ENCODE measurements at regions not wholly inside any gene's neighbourhood (a gene's known extent, or its start where the extent isn't known, plus 50 kb on each side); places are given as distances from the start of the nearest gene placed in this dataset.

DNA sequence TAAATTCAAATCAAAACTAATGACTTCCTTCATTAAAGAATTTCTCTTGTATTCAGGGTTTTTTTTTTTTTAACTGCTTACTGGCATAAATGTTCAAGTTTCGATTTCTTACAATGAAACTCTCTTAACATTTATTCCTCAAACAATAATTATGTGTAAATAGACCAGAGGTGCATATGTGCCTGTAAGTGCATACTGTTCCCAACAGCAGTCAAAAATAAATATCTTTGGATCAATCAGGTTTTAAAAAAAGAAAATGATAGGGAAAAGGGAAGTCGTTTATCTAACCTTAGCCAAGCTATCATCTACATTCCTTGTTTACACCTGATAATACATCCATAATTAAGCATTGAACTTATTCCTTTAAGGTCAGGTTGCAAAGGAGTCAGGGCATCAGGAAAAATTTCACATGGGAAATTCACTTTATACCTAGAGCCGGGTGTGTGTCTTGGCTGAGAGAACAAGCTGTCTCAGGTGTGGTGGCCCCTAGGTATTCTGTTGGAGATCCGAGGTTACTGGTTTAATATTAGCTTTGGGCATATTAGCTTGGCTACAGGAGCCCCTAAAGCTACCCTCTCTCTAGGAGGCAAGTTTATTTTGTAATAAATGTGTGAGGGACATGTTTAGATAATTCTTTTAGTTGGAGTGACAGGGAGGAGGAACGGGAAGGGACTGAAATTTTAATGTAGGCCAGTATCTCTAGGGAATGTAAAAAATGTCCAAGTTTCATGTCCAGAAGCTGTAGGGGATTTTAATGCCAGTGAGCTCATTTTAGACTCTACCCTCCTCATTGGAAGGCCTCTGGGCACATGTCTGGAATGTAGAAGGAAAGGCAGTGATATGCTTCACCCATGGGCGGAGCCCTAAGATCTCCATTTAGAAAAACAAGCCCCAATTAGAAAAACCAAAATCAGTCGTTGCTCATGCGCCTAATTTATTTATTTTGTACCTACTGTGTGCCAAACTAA, 327.9 kb upstream of the PROX1 start:
- no peak for DNase-seq
- Mint-ChIP-seq H3K9me3 (peaks cover 20% of the 10 kb centered on the region), H3K4me3 (no peak overlapping the region), H3K4me1 (ENCODE audit: low read depth) (no peaks in the 10 kb centered on the region), H3K36me3 (ENCODE audit: low read depth) (no peaks in the 10 kb centered on the region), H3K27me3 (ENCODE audit: insufficient read depth) (no peaks in the 10 kb centered on the region), H3K27ac (no peak overlapping the region)
- TF ChIP-seq CTCF (IDR thresholded peaks at IDR 0.05): no peak

DNA sequence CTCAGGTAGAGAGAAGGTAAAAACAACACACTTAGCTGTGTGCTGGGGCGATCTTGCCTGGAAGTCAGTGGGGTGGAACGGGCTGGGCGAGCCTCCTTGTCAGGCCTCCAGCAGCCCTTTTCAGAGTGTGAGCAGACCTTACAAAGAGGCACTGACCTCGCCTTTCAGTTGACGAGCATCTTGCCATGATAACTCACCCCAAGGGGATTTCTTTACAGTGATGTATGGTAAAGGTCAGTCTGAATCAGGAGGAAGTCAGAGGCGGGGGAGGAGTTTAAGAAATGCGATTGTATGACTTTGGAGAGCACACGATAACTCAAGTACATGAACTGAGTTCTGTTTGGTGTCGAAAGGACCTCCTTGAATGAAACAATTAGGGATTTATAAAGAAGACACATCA, 326.5 kb upstream of the PROX1 start:
- no peak for TF ChIP-seq CTCF (IDR thresholded peaks at IDR 0.05)
- no peak for DNase-seq
- Mint-ChIP-seq H3K27ac (no peak overlapping the region), H3K4me1 (ENCODE audit: low read depth) (no peaks in the 10 kb centered on the region), H3K4me3 (no peak overlapping the region), H3K27me3 (ENCODE audit: insufficient read depth) (no peaks in the 10 kb centered on the region), H3K9me3 (peaks cover 23% of the 10 kb centered on the region), H3K36me3 (ENCODE audit: low read depth) (no peaks in the 10 kb centered on the region)

DNA sequence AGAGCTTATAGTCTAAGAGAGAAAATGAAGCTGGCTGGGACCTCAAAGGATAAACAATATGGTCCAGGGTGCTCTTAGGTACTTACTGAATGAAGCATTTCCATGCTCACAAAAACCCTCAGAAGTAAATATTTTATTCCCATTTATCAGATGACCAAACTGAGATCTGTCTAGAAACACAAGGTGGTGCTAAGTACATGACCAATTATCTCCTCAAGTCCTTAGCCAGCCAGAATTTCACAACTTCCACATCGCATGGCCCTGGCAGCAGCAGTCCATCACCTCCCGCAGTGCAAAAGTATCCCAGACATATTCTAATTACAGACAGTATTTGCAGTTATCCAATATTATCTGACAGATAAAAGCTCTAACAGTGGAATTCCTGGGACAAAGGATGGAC, 321.7 kb upstream of the PROX1 start:
- Mint-ChIP-seq H3K4me1 (ENCODE audit: low read depth) (no peaks in the 10 kb centered on the region), H3K27me3 (ENCODE audit: insufficient read depth) (no peaks in the 10 kb centered on the region), H3K4me3 (no peak overlapping the region), H3K27ac (no peak overlapping the region), H3K36me3 (ENCODE audit: low read depth) (no peaks in the 10 kb centered on the region), H3K9me3 (peaks cover 49% of the 10 kb centered on the region)
- TF ChIP-seq CTCF (IDR thresholded peaks at IDR 0.05): no peak
- no peak for DNase-seq

DNA sequence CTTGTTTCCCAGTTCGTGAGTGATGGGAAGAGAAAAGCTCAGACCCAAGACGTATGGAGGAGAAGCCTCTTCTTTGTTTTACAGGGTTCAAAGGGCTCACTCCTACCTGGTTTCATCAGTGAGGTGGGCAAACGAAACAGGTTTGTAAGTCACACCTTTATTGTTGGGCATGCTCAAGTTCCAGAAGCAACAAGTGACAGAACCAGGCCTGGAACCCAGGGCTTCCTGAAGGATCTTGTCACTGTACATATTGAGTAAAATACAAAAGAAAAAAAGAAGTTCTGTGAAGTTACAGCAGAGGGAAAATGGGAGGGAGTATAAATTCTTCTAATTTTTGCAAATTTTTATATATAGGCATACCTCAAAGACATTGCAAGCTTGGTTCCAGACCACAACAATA, 320.9 kb upstream of the PROX1 start:
- no peaks in the 10 kb centered on the region for H3K36me3 Mint-ChIP-seq (ENCODE audit: low read depth)
- TF ChIP-seq CTCF (IDR thresholded peaks at IDR 0.05): no peak
- H3K4me3 Mint-ChIP-seq: no peak overlapping the region
- no peaks in the 10 kb centered on the region for H3K4me1 Mint-ChIP-seq (ENCODE audit: low read depth)
- H3K27me3 Mint-ChIP-seq (ENCODE audit: insufficient read depth): no peaks in the 10 kb centered on the region
- no peak overlapping the region for H3K27ac Mint-ChIP-seq
- DNase-seq: no peak
- H3K9me3 Mint-ChIP-seq: peaks cover 49% of the 10 kb centered on the region

DNA sequence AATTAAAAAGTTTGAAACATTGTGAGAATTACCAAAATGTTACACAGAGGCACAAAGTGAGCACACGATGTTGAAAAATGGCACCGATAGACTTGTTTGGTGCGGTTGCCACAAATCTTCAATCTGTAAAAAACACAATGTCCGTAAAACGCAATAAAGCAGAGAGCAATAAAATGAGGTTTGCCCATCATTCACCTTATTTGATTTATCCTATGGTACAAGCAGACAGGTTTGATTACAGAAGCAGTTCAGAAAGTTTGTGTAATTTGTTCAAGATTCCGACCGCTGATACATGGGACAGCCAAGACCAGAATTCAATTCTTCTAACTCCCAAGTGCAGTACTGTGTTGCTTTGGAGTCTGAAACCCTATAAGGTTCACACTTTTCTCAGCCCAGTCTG, 318.3 kb upstream of the PROX1 start:
- Mint-ChIP-seq H3K4me3 (no peak overlapping the region), H3K36me3 (ENCODE audit: low read depth) (no peaks in the 10 kb centered on the region), H3K27ac (no peak overlapping the region), H3K4me1 (ENCODE audit: low read depth) (no peaks in the 10 kb centered on the region), H3K9me3 (peaks cover 35% of the 10 kb centered on the region), H3K27me3 (ENCODE audit: insufficient read depth) (no peaks in the 10 kb centered on the region; the same call in 1 of the 2 replicates)
- no peak for TF ChIP-seq CTCF (IDR thresholded peaks at IDR 0.05)
- DNase-seq: no peak

All from HFFc6 (cell line).